BE2C (cell line): ENCODE measurements at regions not wholly inside any gene's neighbourhood (a gene's known extent, or its start where the extent isn't known, plus 50 kb on each side); places are given as distances from the start of the nearest gene placed in this dataset.

Experiments
- DNase-seq: peaks from one replicate; pipeline ENCODE4 v3.0.0-alpha.2; 2020
- H3K27me3 ChIP-seq: fragments of 250-450 bp; sonication (Bioruptor Pico); 2 replicates; pipeline ENCODE4 v1.5.1; 2020; ENCODE audit warnings: mild to moderate bottlenecking
- H3K36me3 ChIP-seq: fragments of 250-450 bp; sonication (Bioruptor Pico); 2 replicates; pipeline ENCODE4 v1.5.1; 2020; ENCODE audit warnings: mild to moderate bottlenecking
- H3K4me1 ChIP-seq: fragments of 250-450 bp; sonication (Bioruptor Pico); 2 replicates; pipeline ENCODE4 v1.5.1; 2020
- H3K4me3 ChIP-seq: 2 replicates; pipeline ENCODE4 v1.5.1; 2011; ENCODE audit warnings: low read depth, low read length
- H3K9me3 ChIP-seq: fragments of 250-450 bp; sonication (Bioruptor Pico); 2 replicates; pipeline ENCODE4 v1.5.1; 2020
- CTCF ChIP-seq: IDR thresholded peaks from 2 replicates; pipeline ENCODE4 v1.5.1; 2012; ENCODE audit warnings: mild to moderate bottlenecking, low read depth, low read length

- H3K4me1 ChIP-seq = no peaks in the 10 kb centered on the region
- H3K4me3 ChIP-seq = no peak overlapping the region
- no peak for TF ChIP-seq CTCF
- H3K36me3 ChIP-seq = no peaks in the 10 kb centered on the region
- no peak for DNase-seq
- no peaks in the 10 kb centered on the region for H3K9me3 ChIP-seq
- no peaks in the 10 kb centered on the region for H3K27me3 ChIP-seq
These were observed 839.9 kb upstream of the RBFOX1 start for GRCh38 chr16:6492742-6493141.

GRCh38 chr16:6484935-6485334 lies 847.7 kb upstream of the RBFOX1 start:
- no peak for DNase-seq

GRCh38 chr16:6484081-6484480 lies 848.6 kb upstream of the RBFOX1 start:
- H3K4me3 ChIP-seq = no peak overlapping the region
- no peak for TF ChIP-seq CTCF
- no peaks in the 10 kb centered on the region for H3K9me3 ChIP-seq
- DNase-seq = no peak
- H3K4me1 ChIP-seq = no peaks in the 10 kb centered on the region
- H3K27me3 ChIP-seq = peaks cover 34% of the 10 kb centered on the region
- H3K36me3 ChIP-seq = no peaks in the 10 kb centered on the region

More at GRCh38 chr16:6484935-6485334, 847.7 kb upstream of the RBFOX1 start:
- peaks cover 34% of the 10 kb centered on the region for H3K27me3 ChIP-seq
- TF ChIP-seq CTCF = no peak
- H3K9me3 ChIP-seq = no peaks in the 10 kb centered on the region
- H3K36me3 ChIP-seq = no peaks in the 10 kb centered on the region
- no peaks in the 10 kb centered on the region for H3K4me1 ChIP-seq
- H3K4me3 ChIP-seq = no peak overlapping the region

GRCh38 chr16:6483469-6484033 lies 849.1 kb upstream of the RBFOX1 start:
- H3K4me3 ChIP-seq = no peak overlapping the region
- TF ChIP-seq CTCF = no peak
- peaks cover 34% of the 10 kb centered on the region for H3K27me3 ChIP-seq
- no peaks in the 10 kb centered on the region for H3K9me3 ChIP-seq
- H3K36me3 ChIP-seq = no peaks in the 10 kb centered on the region
- no peak for DNase-seq
- no peaks in the 10 kb centered on the region for H3K4me1 ChIP-seq

GRCh38 chr16:6482696-6483468 lies 849.8 kb upstream of the RBFOX1 start:
- no peak overlapping the region for H3K4me3 ChIP-seq
- no peaks in the 10 kb centered on the region for H3K36me3 ChIP-seq
- DNase-seq = no peak
- H3K9me3 ChIP-seq = no peaks in the 10 kb centered on the region
- no peak for TF ChIP-seq CTCF
- H3K4me1 ChIP-seq = no peaks in the 10 kb centered on the region
- peaks cover 34% of the 10 kb centered on the region for H3K27me3 ChIP-seq

GRCh38 chr16:6481894-6482293 lies 850.8 kb upstream of the RBFOX1 start:
- no peaks in the 10 kb centered on the region for H3K36me3 ChIP-seq
- H3K27me3 ChIP-seq = peaks cover 34% of the 10 kb centered on the region
- no peaks in the 10 kb centered on the region for H3K4me1 ChIP-seq
- H3K4me3 ChIP-seq = no peak overlapping the region
- H3K9me3 ChIP-seq = no peaks in the 10 kb centered on the region
- TF ChIP-seq CTCF = no peak
- DNase-seq = no peak
